ENCODE measurements at regions not wholly inside any gene's neighbourhood (a gene's known extent, or its start where the extent isn't known, plus 50 kb on each side); places are given as distances from the start of the nearest gene placed in this dataset.

DNA sequence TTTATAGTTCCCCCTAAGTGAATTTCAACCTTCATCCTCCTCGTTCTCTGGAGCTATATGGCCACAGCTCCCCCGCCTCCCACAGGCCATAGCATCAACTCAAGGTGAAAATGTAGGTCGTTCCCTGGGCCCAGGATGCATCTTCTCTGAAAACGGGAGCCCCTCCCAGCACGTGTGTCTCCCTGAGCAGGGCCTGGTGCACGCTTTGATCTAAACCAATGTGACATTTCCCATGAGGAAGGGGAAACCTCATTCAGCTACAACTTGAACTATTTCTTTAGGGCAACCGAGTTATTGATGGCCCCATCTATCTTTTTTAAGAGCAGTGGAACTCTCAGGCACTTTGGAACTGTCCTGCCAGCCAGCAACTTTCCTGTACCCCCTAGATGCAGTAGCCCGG, 57.8 kb upstream of the BACE2 start:
- H3K36me3 ChIP-seq (replicated peaks in 1 of 2; ENCODE audit: control insufficient read depth in 1 of 2, insufficient read depth in 2 of 2, low read length in 2 of 2): no peaks in the 10 kb centered on the region
- H4K20me1 ChIP-seq (ENCODE audit: insufficient read depth, low read length): no peaks in the 10 kb centered on the region
- TF ChIP-seq, protein P1, sequence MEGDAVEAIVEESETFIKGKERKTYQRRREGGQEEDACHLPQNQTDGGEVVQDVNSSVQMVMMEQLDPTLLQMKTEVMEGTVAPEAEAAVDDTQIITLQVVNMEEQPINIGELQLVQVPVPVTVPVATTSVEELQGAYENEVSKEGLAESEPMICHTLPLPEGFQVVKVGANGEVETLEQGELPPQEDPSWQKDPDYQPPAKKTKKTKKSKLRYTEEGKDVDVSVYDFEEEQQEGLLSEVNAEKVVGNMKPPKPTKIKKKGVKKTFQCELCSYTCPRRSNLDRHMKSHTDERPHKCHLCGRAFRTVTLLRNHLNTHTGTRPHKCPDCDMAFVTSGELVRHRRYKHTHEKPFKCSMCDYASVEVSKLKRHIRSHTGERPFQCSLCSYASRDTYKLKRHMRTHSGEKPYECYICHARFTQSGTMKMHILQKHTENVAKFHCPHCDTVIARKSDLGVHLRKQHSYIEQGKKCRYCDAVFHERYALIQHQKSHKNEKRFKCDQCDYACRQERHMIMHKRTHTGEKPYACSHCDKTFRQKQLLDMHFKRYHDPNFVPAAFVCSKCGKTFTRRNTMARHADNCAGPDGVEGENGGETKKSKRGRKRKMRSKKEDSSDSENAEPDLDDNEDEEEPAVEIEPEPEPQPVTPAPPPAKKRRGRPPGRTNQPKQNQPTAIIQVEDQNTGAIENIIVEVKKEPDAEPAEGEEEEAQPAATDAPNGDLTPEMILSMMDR (IDR thresholded peaks at IDR 0.05): no peak
- 93% methylated on average over 6 of the region's 8 CpGs for WGBS (ENCODE audit: insufficient coverage)
- H3K9ac ChIP-seq (ENCODE audit: insufficient read depth, low read length, poor library complexity, severe bottlenecking): no peak overlapping the region
- no peak for DNase-seq
- H3K36me3 Mint-ChIP-seq: no peaks in the 10 kb centered on the region
- H3K4me1 ChIP-seq (ENCODE audit: control insufficient read depth in 1 of 2, insufficient read depth in 2 of 2, low read length in 2 of 2): peaks cover 8 to 10% of the 10 kb centered on the region in 2 donors
- H3K4me2 ChIP-seq (replicated peaks; ENCODE audit: extremely low read depth, low read length, poor library complexity, severe bottlenecking): no peak overlapping the region
- H3K27me3 ChIP-seq (ENCODE audit: control insufficient read depth in 2 of 2, insufficient read depth in 2 of 2, low read length in 2 of 2): no peaks in the 10 kb centered on the region
- no peak overlapping the region for H3K4me3 ChIP-seq (replicated peaks in 1 of 3; ENCODE audit: low read depth in 2 of 3, low read length in 3 of 3)
- H2AFZ ChIP-seq (ENCODE audit: insufficient read depth, low read depth, low read length, poor library complexity, severe bottlenecking): no peak overlapping the region
- intact Hi-C loops (cut with micrococcal nuclease): no loop called here
- H3K79me2 ChIP-seq (ENCODE audit: insufficient read depth, low read length): no peaks in the 10 kb centered on the region
- H3K9me3 Mint-ChIP-seq: peaks cover 0 to 2% (median 0%) of the 10 kb centered on the region in 7 donors
- H3K4me1 Mint-ChIP-seq: peaks cover 17% of the 10 kb centered on the region
- H3K27ac Mint-ChIP-seq: no peak overlapping the region
- H3K27ac ChIP-seq (ENCODE audit: low read depth in 1 of 2, low read length in 2 of 2): no peak overlapping the region
- H3K9me3 ChIP-seq (replicated peaks in 1 of 2; ENCODE audit: control insufficient read depth in 1 of 2, insufficient read depth in 1 of 2, low read length in 2 of 2): no peaks in the 10 kb centered on the region
- H3K27me3 Mint-ChIP-seq (ENCODE audit: low read depth in 3 of 3): peaks cover 7 to 8% (median 7%) of the 10 kb centered on the region in 3 donors
- H3K4me3 Mint-ChIP-seq: no peak overlapping the region

DNA sequence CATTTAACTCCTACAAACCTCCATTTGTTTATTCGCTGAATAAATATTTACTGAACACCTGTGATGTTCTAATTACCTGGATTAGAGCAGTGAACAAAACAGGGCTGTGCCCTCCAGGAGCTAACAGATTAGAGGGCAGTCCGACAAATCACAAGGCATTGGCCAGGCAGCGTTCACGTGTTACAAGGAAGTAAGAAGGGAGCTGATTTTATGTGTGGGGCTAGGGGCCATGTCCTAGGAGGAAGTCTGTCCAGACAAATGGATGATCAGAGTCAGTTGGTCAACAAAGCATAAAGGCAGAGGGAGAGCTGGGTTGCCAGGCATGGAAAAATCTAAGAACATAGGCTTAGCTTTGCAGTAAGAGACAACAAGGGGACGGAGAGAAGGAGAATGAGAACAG, 57.3 kb upstream of the BACE2 start:
- Histone ChIP-seq H3K27me3 (ENCODE audit: control insufficient read depth in 2 of 2, insufficient read depth in 2 of 2, low read length in 2 of 2) (no peaks in the 10 kb centered on the region), H3K27ac (ENCODE audit: low read depth in 1 of 2, low read length in 2 of 2) (no peak overlapping the region), H3K9ac (ENCODE audit: insufficient read depth, low read length, poor library complexity, severe bottlenecking) (no peak overlapping the region), H3K4me1 (ENCODE audit: control insufficient read depth in 1 of 2, insufficient read depth in 2 of 2, low read length in 2 of 2) (peaks cover 8 to 10% of the 10 kb centered on the region in 2 donors), H2AFZ (ENCODE audit: insufficient read depth, low read depth, low read length, poor library complexity, severe bottlenecking) (no peak overlapping the region), H3K79me2 (ENCODE audit: insufficient read depth, low read length) (no peaks in the 10 kb centered on the region), H3K9me3 (replicated peaks in 1 of 2; ENCODE audit: control insufficient read depth in 1 of 2, insufficient read depth in 1 of 2, low read length in 2 of 2) (no peaks in the 10 kb centered on the region), H3K36me3 (replicated peaks in 1 of 2; ENCODE audit: control insufficient read depth in 1 of 2, insufficient read depth in 2 of 2, low read length in 2 of 2) (no peaks in the 10 kb centered on the region), H3K4me3 (replicated peaks in 1 of 3; ENCODE audit: low read depth in 2 of 3, low read length in 3 of 3) (no peak overlapping the region), H4K20me1 (ENCODE audit: insufficient read depth, low read length) (no peaks in the 10 kb centered on the region), H3K4me2 (replicated peaks; ENCODE audit: extremely low read depth, low read length, poor library complexity, severe bottlenecking) (no peak overlapping the region)
- Mint-ChIP-seq H3K9me3 (peaks cover 0 to 2% (median 0%) of the 10 kb centered on the region in 7 donors), H3K27me3 (ENCODE audit: low read depth in 3 of 3) (peaks cover 7 to 8% (median 7%) of the 10 kb centered on the region in 3 donors), H3K4me3 (no peak overlapping the region), H3K36me3 (no peaks in the 10 kb centered on the region), H3K4me1 (peaks cover 17% of the 10 kb centered on the region), H3K27ac (peak overlapping the region in 1 of 7 donors; percentile 58)
- TF ChIP-seq, protein P1 (IDR thresholded peaks at IDR 0.05): no peak
- 92% methylated on average over 5 of the region's 5 CpGs for WGBS (ENCODE audit: insufficient coverage)
- DNase-seq: no peak
- intact Hi-C loops (cut with micrococcal nuclease): no loop called here
